A673 (cell line): ENCODE measurements at regions not wholly inside any gene's neighbourhood (a gene's known extent, or its start where the extent isn't known, plus 50 kb on each side); places are given as distances from the start of the nearest gene placed in this dataset.

ENCODE experiments used
- BruUV-seq: library from RNA; stranded (reverse); fragments of 400-500 nt; replicated peaks from 2 replicates; lab custom pipeline; 2021; lab: Mats Ljungman, UMichigan
- CTCF ChIA-PET: fragments of 300-600 bp; sonication (Branson Sonifier 250); formaldehyde crosslinking; loops from one replicate; lab custom pipeline; 2022; ENCODE audit warnings: antibody characterized with exemption; lab: Charles Lee
- POLR2A ChIA-PET: fragments of 300-600 bp; sonication (Branson Sonifier 250); formaldehyde crosslinking; loops from one replicate; lab custom pipeline; 2022; ENCODE audit warnings: antibody characterized with exemption; ENCODE audit not compliant: low non-redundant PET; lab: Charles Lee
- DNase-seq: peaks from one replicate; pipeline ENCODE4 v3.0.0-alpha.2; 2015; ENCODE audit warnings: low spot score
- H3K27ac ChIP-seq: fragments of 200-600 bp; sonication (generic); 2 replicates; pipeline ENCODE4 v1.5.1; 2016; ENCODE audit warnings: mixed run types, low read depth, mild to moderate bottlenecking, mixed read lengths, antibody characterized with exemption, low read length; ENCODE audit not compliant: poor library complexity, severe bottlenecking
- H3K27me3 ChIP-seq: fragments of 200-600 bp; sonication (generic); replicated peaks from 2 replicates; pipeline ENCODE4 v1.6.1; 2017; ENCODE audit warnings: mixed run types, low read depth, mild to moderate bottlenecking, mixed read lengths, antibody characterized with exemption, low read length; ENCODE audit not compliant: insufficient read depth, poor library complexity
- H3K36me3 ChIP-seq: fragments of 200-600 bp; sonication (generic); 2 replicates; pipeline ENCODE4 v1.6.1; 2016; ENCODE audit warnings: mixed run types, mild to moderate bottlenecking, mixed read lengths, antibody characterized with exemption, low read length; ENCODE audit not compliant: insufficient read depth, poor library complexity, severe bottlenecking
- H3K4me1 ChIP-seq: fragments of 200-600 bp; sonication (generic); 2 replicates; pipeline ENCODE4 v1.6.1; 2017; ENCODE audit warnings: mixed run types, mild to moderate bottlenecking, mixed read lengths, antibody characterized with exemption, low read length; ENCODE audit not compliant: insufficient read depth, poor library complexity, severe bottlenecking
- H3K4me3 ChIP-seq: fragments of 200-600 bp; sonication (generic); 2 replicates; pipeline ENCODE4 v1.5.1; 2016; ENCODE audit warnings: low read depth, mixed run types, mild to moderate bottlenecking, mixed read lengths, low read length; ENCODE audit not compliant: poor library complexity, severe bottlenecking
- H3K9me3 ChIP-seq: fragments of 200-600 bp; sonication (generic); 2 replicates; pipeline ENCODE4 v1.6.1; 2016; ENCODE audit warnings: mixed run types, low read depth, mild to moderate bottlenecking, mixed read lengths, antibody characterized with exemption, low read length; ENCODE audit not compliant: poor library complexity, severe bottlenecking
- CTCF ChIP-seq: fragments of 300-800, 200-600 bp; sonication (generic); conservative IDR thresholded peaks from 2 replicates; pipeline ENCODE4 v1.5.1; 2017; ENCODE audit warnings: low read depth, mild to moderate bottlenecking, antibody characterized with exemption, low read length, moderate library complexity, mixed read lengths
- EZH2 ChIP-seq: fragments of 200-600 bp; sonication (generic); IDR thresholded peaks from 2 replicates; pipeline ENCODE4 v1.6.1; 2017; ENCODE audit warnings: borderline replicate concordance, low read depth, mild to moderate bottlenecking, mixed read lengths, antibody characterized with exemption, low read length; ENCODE audit not compliant: poor library complexity, severe bottlenecking
- intact Hi-C: fragments of 100-400 bp; cut with micrococcal nuclease; formaldehyde crosslinking; loops from one replicate; pipeline ENCODE4 v1.10.0; 2022; ENCODE audit not compliant: unreplicated experiment

- DNase-seq = no peak
- Histone ChIP-seq H3K27ac (no peak overlapping the region), H3K36me3 (no peaks in the 10 kb centered on the region), H3K4me3 (no peak overlapping the region), H3K27me3 (no peaks in the 10 kb centered on the region), H3K4me1 (no peaks in the 10 kb centered on the region), H3K9me3 (no peaks in the 10 kb centered on the region)
- POLR2A ChIA-PET = no interaction called here
- BruUV-seq = no TSS peak
- CTCF ChIA-PET = no interaction called here
- TF ChIP-seq EZH2 (no peak), CTCF (no peak)
- intact Hi-C loops = no loop called here
Measured at GRCh38 chr6:95071464-95071863, 505.9 kb upstream of the MANEA start.

GRCh38 chr6:95078457-95078856 is 498.9 kb upstream of the MANEA start:
- POLR2A ChIA-PET = interaction anchor here (0.6 kb wide), 1 partner anchor 1331 kb away, joined by 5 read pairs; no protein-coding TSS in a partner anchor
- Histone ChIP-seq H3K27ac (no peak overlapping the region), H3K27me3 (no peaks in the 10 kb centered on the region), H3K36me3 (no peaks in the 10 kb centered on the region), H3K4me3 (no peak overlapping the region), H3K4me1 (no peaks in the 10 kb centered on the region), H3K9me3 (no peaks in the 10 kb centered on the region)
- DNase-seq = no peak
- TF ChIP-seq EZH2 (no peak), CTCF (0 out of 2 replicates have a peak, but pooled peaks have one; percentile 15)
- CTCF ChIA-PET = no interaction called here
- intact Hi-C loops = no loop called here
- no TSS peak for BruUV-seq

GRCh38 chr6:95081231-95081630 is 496.1 kb upstream of the MANEA start:
- CTCF ChIA-PET = no interaction called here
- Histone ChIP-seq H3K9me3 (no peaks in the 10 kb centered on the region), H3K4me3 (no peak overlapping the region), H3K27me3 (no peaks in the 10 kb centered on the region), H3K36me3 (no peaks in the 10 kb centered on the region), H3K4me1 (no peaks in the 10 kb centered on the region), H3K27ac (no peak overlapping the region)
- no peak for DNase-seq
- intact Hi-C loops = no loop called here
- no TSS peak for BruUV-seq
- TF ChIP-seq EZH2 (no peak), CTCF (no peak)
- POLR2A ChIA-PET = no interaction called here
